ENCODE measurements at regions not wholly inside any gene's neighbourhood (a gene's known extent, or its start where the extent isn't known, plus 50 kb on each side); places are given as distances from the start of the nearest gene placed in this dataset.

DNA sequence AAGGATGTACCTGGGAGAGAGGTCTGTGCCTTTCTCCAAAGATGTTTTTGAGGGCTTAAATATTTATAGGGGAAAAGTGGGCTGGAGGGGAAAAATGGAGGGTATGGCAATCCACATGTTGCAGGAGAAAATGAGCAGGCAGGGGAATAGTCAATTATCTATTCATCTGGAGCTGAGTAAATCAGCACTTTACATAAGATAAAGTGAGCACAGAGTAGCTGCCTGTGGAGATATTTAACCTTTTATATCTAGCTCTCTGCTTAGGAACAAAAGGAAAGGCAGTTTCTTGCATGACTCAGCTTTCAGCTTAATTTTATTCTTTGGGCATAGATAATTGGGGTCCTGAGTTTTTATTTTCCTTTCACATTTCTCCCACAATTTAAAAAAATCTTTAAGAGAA, 93.6 kb upstream of the NPY2R start:
- FAIRE-seq = no peak
- dilution Hi-C loops (cut with MboI; ENCODE audit: extremely low pct_ligation_motif_present, low sequenced_read_pairs) = no loop called here
- TF ChIP-seq CTCF (optimal IDR thresholded peaks at IDR 0.05 in 1 of 3, IDR thresholded peaks at IDR 0.05 in 1 of 3, conservative IDR thresholded peaks at IDR 0.05 in 1 of 3; ENCODE audit: extremely low read depth in 1 of 3, insufficient read depth in 2 of 3, low read length in 3 of 3) (no peak), EZH2 (IDR thresholded peaks at IDR 0.05; ENCODE audit: low read length) (no peak)

GRCh38 chr4:155119006-155119405, 89.4 kb upstream of the NPY2R start:
- no peak for FAIRE-seq
- H3K27ac ChIP-seq (ENCODE audit: control insufficient read depth, insufficient read depth, low read length) = no peak overlapping the region
- H3K4me1 ChIP-seq (ENCODE audit: control insufficient read depth, extremely low read depth, insufficient read depth, low read length) = no peaks in the 10 kb centered on the region
- H4K20me1 ChIP-seq (ENCODE audit: control insufficient read depth, extremely low read depth, insufficient read depth, low read length) = no peaks in the 10 kb centered on the region
- no peaks in the 10 kb centered on the region for H3K9me3 ChIP-seq (ENCODE audit: control insufficient read depth, low read depth, low read length)
- no peak overlapping the region for H2AFZ ChIP-seq (ENCODE audit: control insufficient read depth, low read length)
- no peaks in the 10 kb centered on the region for H3K27me3 ChIP-seq (ENCODE audit: control insufficient read depth, extremely low read depth, insufficient read depth, low read length)
- H3K4me2 ChIP-seq (ENCODE audit: control insufficient read depth, extremely low read depth, insufficient read depth, low read depth, low read length) = no peak overlapping the region
- no peak for DNase-seq (ENCODE audit: low read depth, low spot score)
- H3K36me3 ChIP-seq (ENCODE audit: control insufficient read depth in 2 of 2, extremely low read depth in 1 of 2, insufficient read depth in 2 of 2, low read length in 2 of 2) = no peaks in the 10 kb centered on the region
- no peaks in the 10 kb centered on the region for H3K79me2 ChIP-seq (ENCODE audit: control insufficient read depth, insufficient read depth, low read length)
- H3K9ac ChIP-seq (ENCODE audit: control insufficient read depth, extremely low read depth, insufficient read depth, low read length) = no peak overlapping the region
- TF ChIP-seq CTCF (optimal IDR thresholded peaks at IDR 0.05 in 1 of 3, IDR thresholded peaks at IDR 0.05 in 1 of 3, conservative IDR thresholded peaks at IDR 0.05 in 1 of 3; ENCODE audit: extremely low read depth in 1 of 3, insufficient read depth in 2 of 3, low read length in 3 of 3) = no peak
- TF ChIP-seq EZH2 (IDR thresholded peaks at IDR 0.05; ENCODE audit: low read length) = no peak
- no peaks in the 10 kb centered on the region for H3K9me1 ChIP-seq (ENCODE audit: control insufficient read depth, extremely low read depth, insufficient read depth, low read length)
- dilution Hi-C loops (cut with MboI; ENCODE audit: extremely low pct_ligation_motif_present, low sequenced_read_pairs) = no loop called here
- H3K4me3 ChIP-seq (ENCODE audit: control insufficient read depth in 2 of 3, extremely low read depth in 1 of 3, insufficient read depth in 2 of 3, low read depth in 1 of 3, low read length in 3 of 3) = no peak overlapping the region

More for the DNA sequence above, 93.6 kb upstream of the NPY2R start:
- no peak overlapping the region for H3K4me3 ChIP-seq (ENCODE audit: control insufficient read depth in 2 of 3, extremely low read depth in 1 of 3, insufficient read depth in 2 of 3, low read depth in 1 of 3, low read length in 3 of 3)
- DNase-seq (ENCODE audit: low read depth, low spot score) = no peak
- no peaks in the 10 kb centered on the region for H3K79me2 ChIP-seq (ENCODE audit: control insufficient read depth, insufficient read depth, low read length)
- H3K27ac ChIP-seq (ENCODE audit: control insufficient read depth, insufficient read depth, low read length) = no peak overlapping the region
- H3K9me1 ChIP-seq (ENCODE audit: control insufficient read depth, extremely low read depth, insufficient read depth, low read length) = no peaks in the 10 kb centered on the region
- H3K4me2 ChIP-seq (ENCODE audit: control insufficient read depth, extremely low read depth, insufficient read depth, low read depth, low read length) = no peak overlapping the region
- H3K4me1 ChIP-seq (ENCODE audit: control insufficient read depth, extremely low read depth, insufficient read depth, low read length) = no peaks in the 10 kb centered on the region
- no peaks in the 10 kb centered on the region for H3K9me3 ChIP-seq (ENCODE audit: control insufficient read depth, low read depth, low read length)
- H4K20me1 ChIP-seq (ENCODE audit: control insufficient read depth, extremely low read depth, insufficient read depth, low read length) = no peaks in the 10 kb centered on the region
- no peaks in the 10 kb centered on the region for H3K36me3 ChIP-seq (ENCODE audit: control insufficient read depth in 2 of 2, extremely low read depth in 1 of 2, insufficient read depth in 2 of 2, low read length in 2 of 2)
- H2AFZ ChIP-seq (ENCODE audit: control insufficient read depth, low read length) = no peak overlapping the region
- no peak overlapping the region for H3K9ac ChIP-seq (ENCODE audit: control insufficient read depth, extremely low read depth, insufficient read depth, low read length)
- H3K27me3 ChIP-seq (ENCODE audit: control insufficient read depth, extremely low read depth, insufficient read depth, low read length) = no peaks in the 10 kb centered on the region
